Sigmoid colon (tissue), 4 donors: ENCODE measurements at regions not wholly inside any gene's neighbourhood (a gene's known extent, or its start where the extent isn't known, plus 50 kb on each side); places are given as distances from the start of the nearest gene placed in this dataset.

Source experiments
- POLR2A ChIP-seq, 2 donors: fragments of 450-650 bp; IDR thresholded peaks; one replicate each; pipeline ENCODE4 v1.6.1; 2016; ENCODE audit warnings: antibody characterized with exemption in 2 of 2, mild to moderate bottlenecking in 2 of 2, moderate library complexity in 2 of 2
- POLR2AphosphoS5 ChIP-seq, 4 donors: sonication (generic); formaldehyde crosslinking; IDR thresholded peaks; one replicate each; pipeline ENCODE4 v1.6.1; 2017; ENCODE audit warnings: antibody characterized with exemption in 4 of 4
- TF ChIP-seq, protein P1 (sequence below), 4 experiments: fragments of 450-650 bp in 3 of 4; fragments of 200-600 bp in 1 of 4; IDR thresholded peaks; one replicate each; pipeline ENCODE4 v1.5.1; 2016 to 2019; ENCODE audit warnings: antibody characterized with exemption in 4 of 4, mild to moderate bottlenecking in 3 of 4, moderate library complexity in 2 of 4

DNA sequence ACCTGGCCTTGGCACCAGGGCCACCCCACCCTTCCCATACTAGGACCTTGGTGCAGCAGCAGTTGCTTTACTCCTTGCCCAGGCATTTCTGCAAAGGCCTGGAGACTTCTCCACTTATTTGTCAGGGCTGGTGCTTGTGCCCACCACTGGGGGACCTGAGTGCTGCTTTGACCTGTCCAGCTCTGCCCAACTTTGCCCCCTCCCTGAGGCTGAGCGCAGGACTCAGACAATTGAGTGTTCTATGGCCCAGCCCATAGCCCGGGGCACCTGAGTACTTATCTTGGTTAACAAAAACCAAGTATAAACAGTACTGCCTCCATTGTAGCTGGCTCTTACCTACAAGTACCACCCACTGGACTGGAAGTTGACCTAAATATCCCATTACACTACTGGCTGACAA is 406.1 kb upstream of the CHD1 start:
- TF ChIP-seq POLR2AphosphoS5 (IDR thresholded peaks at IDR 0.05), result no peak
- TF ChIP-seq, protein P1, sequence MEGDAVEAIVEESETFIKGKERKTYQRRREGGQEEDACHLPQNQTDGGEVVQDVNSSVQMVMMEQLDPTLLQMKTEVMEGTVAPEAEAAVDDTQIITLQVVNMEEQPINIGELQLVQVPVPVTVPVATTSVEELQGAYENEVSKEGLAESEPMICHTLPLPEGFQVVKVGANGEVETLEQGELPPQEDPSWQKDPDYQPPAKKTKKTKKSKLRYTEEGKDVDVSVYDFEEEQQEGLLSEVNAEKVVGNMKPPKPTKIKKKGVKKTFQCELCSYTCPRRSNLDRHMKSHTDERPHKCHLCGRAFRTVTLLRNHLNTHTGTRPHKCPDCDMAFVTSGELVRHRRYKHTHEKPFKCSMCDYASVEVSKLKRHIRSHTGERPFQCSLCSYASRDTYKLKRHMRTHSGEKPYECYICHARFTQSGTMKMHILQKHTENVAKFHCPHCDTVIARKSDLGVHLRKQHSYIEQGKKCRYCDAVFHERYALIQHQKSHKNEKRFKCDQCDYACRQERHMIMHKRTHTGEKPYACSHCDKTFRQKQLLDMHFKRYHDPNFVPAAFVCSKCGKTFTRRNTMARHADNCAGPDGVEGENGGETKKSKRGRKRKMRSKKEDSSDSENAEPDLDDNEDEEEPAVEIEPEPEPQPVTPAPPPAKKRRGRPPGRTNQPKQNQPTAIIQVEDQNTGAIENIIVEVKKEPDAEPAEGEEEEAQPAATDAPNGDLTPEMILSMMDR (IDR thresholded peaks at IDR 0.05), result no peak
- TF ChIP-seq POLR2A (IDR thresholded peaks at IDR 0.05), result no peak
